ENCODE measurements at regions not wholly inside any gene's neighbourhood (a gene's known extent, or its start where the extent isn't known, plus 50 kb on each side); places are given as distances from the start of the nearest gene placed in this dataset.

DNA sequence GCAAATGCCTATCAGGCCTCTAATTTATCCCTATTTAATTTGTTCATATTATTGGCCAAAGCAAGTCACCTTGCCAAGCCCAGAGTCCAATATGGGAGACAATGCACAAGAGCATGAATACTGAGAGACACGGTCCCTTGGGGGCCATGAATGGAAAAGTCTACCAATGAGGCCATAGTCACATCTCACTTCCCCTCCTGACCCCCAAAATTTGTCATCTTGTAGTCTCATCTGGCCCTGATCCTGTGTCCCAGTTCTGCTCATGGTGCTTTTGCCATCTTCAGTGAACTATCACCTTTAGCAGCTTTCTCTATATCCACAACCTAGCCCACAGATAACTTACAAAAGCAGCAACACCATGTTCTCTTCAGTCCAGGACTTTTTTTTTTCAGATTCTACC lies 302.7 kb upstream of the MGAT5 start:
- Mint-ChIP-seq H3K27ac (no peak overlapping the region), H3K27me3 (peaks cover 3% of the 10 kb centered on the region), H3K9me3 (no peaks in the 10 kb centered on the region), H3K4me3 (no peak overlapping the region), H3K36me3 (no peaks in the 10 kb centered on the region), H3K4me1 (no peaks in the 10 kb centered on the region)

DNA sequence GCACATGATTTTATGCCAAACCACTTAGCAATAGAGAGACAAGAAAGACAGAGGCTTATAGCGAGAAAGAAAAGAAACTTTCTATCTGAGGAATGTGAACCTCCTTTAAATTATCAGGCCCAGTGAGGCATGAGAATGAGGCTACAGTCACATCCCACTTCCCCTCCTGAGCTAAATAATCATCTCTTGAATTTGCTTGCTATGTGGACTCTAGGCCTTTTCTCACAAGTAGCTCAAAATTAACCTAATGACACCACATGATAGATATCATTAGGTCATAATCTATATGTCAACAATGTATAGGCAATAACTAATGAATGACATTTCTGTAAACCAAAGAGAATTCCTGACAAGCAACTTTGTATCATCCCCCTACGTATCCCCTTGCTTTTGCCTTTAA lies 301.5 kb upstream of the MGAT5 start:
- Mint-ChIP-seq H3K27ac (no peak overlapping the region), H3K9me3 (no peaks in the 10 kb centered on the region), H3K4me1 (no peaks in the 10 kb centered on the region), H3K4me3 (no peak overlapping the region), H3K27me3 (peaks cover 11% of the 10 kb centered on the region), H3K36me3 (no peaks in the 10 kb centered on the region)

DNA sequence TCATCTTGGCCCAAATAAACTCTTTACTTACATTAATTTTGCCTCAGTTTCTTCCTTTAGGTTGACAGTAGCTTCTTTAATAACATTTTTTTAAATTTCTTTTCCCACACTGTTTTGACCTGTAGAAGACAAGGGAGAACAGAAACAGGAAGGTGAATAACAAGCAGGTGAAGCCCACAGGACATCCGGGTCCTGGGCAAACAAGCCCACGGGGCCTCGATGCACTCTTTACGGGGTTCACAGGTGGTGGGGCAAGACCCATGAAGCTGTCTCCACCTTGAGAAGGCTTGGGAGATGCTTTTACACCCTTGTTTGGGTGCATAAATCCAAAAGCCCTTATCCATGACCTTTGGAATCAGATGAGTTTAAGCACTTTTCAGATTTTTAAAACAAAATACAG lies 301.0 kb upstream of the MGAT5 start:
- Mint-ChIP-seq H3K27ac (no peak overlapping the region), H3K9me3 (no peaks in the 10 kb centered on the region), H3K27me3 (peaks cover 11% of the 10 kb centered on the region), H3K36me3 (no peaks in the 10 kb centered on the region), H3K4me1 (no peaks in the 10 kb centered on the region), H3K4me3 (no peak overlapping the region)

DNA sequence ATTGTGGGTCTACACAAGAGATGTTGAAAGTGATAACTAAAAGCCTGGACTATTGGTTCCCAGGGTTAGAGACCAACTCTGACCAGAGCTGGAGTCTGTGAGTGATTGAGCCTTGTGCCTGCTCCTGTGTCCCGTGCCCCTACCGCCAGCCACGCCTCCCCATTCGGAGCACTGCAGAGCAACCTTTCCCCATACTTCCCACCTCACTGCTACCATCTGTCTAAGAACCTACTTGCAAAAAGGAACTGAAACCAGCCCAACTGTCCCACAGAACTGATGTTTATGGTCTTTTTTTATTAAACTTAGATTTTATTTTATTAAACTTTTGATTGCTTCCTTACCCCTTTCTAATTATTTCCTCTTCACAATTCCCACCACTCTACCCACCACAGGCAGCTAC lies 300.3 kb upstream of the MGAT5 start:
- Mint-ChIP-seq H3K27ac (no peak overlapping the region), H3K9me3 (no peaks in the 10 kb centered on the region), H3K4me1 (no peaks in the 10 kb centered on the region), H3K36me3 (no peaks in the 10 kb centered on the region), H3K27me3 (peaks cover 11% of the 10 kb centered on the region), H3K4me3 (no peak overlapping the region)

DNA sequence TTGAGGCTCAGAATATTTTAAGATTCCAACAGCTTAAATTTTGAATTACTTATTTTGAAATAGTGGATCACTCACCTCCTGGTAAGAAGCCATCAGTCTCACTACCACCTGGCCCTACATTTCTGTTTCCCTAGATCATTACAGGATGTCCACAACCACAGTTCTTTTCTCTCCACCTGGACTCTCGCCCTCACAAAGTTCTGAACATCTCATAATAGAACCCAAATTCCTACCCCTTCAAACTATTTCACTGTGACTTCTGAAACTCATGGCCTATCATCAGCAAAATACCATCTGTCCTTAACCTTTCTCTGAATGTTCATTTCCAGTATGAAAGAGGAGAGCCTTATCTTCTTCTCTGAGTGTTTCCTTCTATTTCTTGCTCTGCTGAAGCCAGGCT lies 299.2 kb upstream of the MGAT5 start:
- Mint-ChIP-seq H3K27me3 (peaks cover 12% of the 10 kb centered on the region), H3K4me3 (no peak overlapping the region), H3K9me3 (no peaks in the 10 kb centered on the region), H3K4me1 (no peaks in the 10 kb centered on the region), H3K36me3 (no peaks in the 10 kb centered on the region), H3K27ac (no peak overlapping the region)

DNA sequence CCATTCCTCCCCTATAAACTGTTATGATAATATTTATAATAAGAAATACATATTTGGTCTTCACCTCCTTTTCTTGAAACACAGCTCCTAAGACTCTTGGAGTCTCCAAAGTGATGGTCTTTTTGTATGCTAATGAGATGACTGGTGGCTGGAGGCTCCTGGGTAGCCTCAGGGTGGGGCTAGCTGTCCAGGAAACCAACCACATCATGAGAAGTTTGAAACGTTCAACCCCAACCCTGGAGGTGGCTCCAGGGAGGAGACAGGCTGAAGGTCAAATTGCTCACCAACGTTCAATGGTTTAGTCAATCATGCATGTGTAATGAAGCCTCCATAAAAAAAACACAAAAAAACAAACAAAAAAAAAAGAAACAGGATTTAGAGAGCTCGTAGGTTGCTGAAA lies 298.7 kb upstream of the MGAT5 start:
- Mint-ChIP-seq H3K27ac (no peak overlapping the region), H3K4me3 (no peak overlapping the region), H3K9me3 (no peaks in the 10 kb centered on the region), H3K4me1 (no peaks in the 10 kb centered on the region), H3K36me3 (no peaks in the 10 kb centered on the region), H3K27me3 (peaks cover 14% of the 10 kb centered on the region)

DNA sequence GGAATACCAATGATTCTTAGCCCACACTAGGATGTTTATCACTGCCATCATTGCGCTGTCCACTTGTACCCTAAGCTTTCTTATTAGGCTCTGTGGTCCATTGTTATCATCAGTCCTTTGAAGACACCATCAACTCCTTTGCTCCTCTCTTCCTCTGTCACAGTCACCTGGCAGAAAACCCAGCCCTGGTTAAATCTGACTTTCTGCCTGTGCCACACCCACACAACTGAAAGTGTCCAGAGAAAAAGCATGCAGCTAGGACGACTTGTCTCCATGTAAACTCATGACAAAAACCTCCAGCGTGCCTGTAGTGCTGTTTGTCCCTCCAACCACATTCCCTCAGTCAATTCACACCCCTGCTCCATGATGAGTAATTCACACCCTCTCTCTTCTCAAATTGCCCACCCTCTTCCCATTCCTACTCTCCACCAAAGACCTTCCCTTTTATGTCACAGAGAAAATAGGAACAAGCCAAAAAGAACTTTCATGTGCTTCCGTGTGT lies 297.4 kb upstream of the MGAT5 start:
- no peaks in the 10 kb centered on the region for H3K36me3 Mint-ChIP-seq
- H3K27me3 Mint-ChIP-seq = peaks cover 14% of the 10 kb centered on the region
- no peak overlapping the region for H3K4me3 Mint-ChIP-seq
- no peaks in the 10 kb centered on the region for H3K9me3 Mint-ChIP-seq
- H3K4me1 Mint-ChIP-seq = no peaks in the 10 kb centered on the region
- no peak overlapping the region for H3K27ac Mint-ChIP-seq

DNA sequence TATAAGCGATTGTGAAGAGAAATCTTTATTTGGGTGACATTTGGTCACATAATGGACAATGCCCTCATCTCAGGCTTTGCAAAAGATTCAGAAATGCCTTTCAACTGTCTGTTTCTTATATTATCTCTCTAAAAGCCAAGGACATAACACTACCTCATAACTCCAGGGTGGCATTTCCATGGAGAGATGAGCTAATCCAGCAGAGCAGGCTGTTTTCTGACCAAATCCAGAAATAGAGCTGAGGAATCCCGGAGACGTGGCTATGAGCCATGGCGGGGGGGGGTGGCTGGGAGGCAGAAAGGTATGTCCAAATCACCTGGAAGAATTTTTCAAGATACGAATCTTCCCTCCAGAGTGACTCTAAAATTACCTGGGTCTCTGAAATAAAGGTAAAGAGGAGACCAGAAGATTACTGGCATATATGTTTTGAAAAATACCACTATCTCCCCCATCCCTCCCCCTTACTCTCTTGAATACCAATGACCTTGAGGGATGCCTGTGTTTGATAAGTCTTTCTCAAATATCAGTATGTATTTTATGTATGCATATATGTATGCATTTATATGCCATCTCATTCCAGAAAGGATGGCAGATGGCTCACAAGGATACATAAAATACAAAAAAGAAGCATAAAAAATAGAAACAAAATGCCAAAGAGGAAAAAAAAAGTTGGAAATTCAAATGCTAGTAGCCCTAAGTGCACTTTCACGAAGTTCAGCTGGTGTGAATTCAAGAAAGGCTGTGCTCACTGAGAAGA lies 296.0 kb upstream of the MGAT5 start:
- no peaks in the 10 kb centered on the region for H3K4me1 Mint-ChIP-seq
- H3K4me3 Mint-ChIP-seq = no peak overlapping the region
- peaks cover 18% of the 10 kb centered on the region for H3K27me3 Mint-ChIP-seq
- H3K9me3 Mint-ChIP-seq = no peaks in the 10 kb centered on the region
- H3K36me3 Mint-ChIP-seq = no peaks in the 10 kb centered on the region
- H3K27ac Mint-ChIP-seq = no peak overlapping the region

DNA sequence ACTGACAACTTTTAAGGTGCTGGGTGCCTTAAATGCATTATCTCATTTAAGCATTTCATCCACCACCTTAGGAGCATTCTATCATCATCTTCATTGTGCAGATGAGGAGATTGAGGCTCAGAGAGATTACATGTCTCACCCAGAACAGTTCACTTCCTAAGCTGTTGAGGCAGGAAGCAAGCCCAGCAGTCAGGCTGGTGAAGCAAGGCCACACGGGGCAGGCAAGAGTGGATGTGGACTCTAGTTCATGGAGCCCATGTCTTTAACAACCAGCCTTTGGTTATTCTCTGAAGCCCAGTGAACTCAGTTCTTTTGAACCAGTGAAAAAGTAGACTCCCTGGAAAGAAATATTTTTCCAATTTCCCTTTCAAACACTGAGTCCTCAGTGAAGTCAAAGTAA lies 294.8 kb upstream of the MGAT5 start:
- Mint-ChIP-seq H3K36me3 (no peaks in the 10 kb centered on the region), H3K4me3 (no peak overlapping the region), H3K4me1 (no peaks in the 10 kb centered on the region), H3K9me3 (no peaks in the 10 kb centered on the region), H3K27me3 (peaks cover 18% of the 10 kb centered on the region), H3K27ac (no peak overlapping the region)

DNA sequence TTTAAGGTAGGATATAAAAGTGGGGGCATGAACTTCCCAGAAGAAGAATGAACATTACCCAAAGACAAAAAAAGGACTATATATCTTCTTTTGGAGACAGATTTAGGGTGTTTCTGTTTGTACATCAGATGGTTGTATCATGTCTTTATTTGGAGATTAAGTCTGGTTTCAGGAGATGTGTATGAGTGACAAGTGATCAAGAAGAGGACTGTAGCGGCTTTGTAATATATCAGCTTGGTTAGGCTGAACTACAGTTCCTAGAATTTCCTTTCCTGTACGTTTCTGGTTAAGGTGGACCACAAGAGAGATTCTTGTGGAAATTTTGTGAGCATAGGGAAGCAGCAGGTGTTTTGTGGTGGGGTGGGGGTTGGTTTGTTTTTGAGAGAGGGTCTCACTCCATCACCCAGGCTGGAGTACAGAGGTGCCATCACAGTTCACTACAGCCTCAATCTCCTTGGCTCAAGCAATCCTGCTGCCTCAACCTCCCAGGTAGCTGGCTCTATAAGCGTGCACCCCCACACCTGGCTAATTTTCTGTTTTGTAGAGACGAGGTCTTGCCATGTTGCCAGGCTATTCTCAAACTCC lies 287.1 kb upstream of the MGAT5 start:
- no peaks in the 10 kb centered on the region for H3K9me3 Mint-ChIP-seq
- H3K36me3 Mint-ChIP-seq = no peaks in the 10 kb centered on the region
- no peak overlapping the region for H3K27ac Mint-ChIP-seq
- H3K27me3 Mint-ChIP-seq = peaks cover 16% of the 10 kb centered on the region
- no peaks in the 10 kb centered on the region for H3K4me1 Mint-ChIP-seq
- H3K4me3 Mint-ChIP-seq = no peak overlapping the region

DNA sequence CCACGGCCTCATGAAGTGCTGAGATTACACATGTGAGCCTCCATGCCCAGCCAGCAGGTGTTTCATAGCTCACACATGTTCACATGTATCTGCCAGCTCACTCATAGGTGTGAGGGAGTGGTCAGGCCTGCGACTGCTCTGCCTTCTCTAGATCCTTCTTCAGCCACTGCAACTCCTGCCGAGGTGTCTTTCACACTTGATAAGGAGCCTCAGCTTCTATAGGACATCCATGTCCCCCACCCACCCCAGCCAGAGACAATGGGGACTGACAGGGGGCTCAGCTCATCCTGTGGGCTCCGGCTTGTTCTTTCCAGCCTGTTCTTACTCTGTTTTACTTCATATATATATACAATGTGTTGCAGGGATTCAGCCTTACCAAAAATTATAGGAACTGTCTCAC lies 286.5 kb upstream of the MGAT5 start:
- Mint-ChIP-seq H3K36me3 (no peaks in the 10 kb centered on the region), H3K4me1 (no peaks in the 10 kb centered on the region), H3K4me3 (no peak overlapping the region), H3K9me3 (no peaks in the 10 kb centered on the region), H3K27me3 (peaks cover 14% of the 10 kb centered on the region), H3K27ac (no peak overlapping the region)

DNA sequence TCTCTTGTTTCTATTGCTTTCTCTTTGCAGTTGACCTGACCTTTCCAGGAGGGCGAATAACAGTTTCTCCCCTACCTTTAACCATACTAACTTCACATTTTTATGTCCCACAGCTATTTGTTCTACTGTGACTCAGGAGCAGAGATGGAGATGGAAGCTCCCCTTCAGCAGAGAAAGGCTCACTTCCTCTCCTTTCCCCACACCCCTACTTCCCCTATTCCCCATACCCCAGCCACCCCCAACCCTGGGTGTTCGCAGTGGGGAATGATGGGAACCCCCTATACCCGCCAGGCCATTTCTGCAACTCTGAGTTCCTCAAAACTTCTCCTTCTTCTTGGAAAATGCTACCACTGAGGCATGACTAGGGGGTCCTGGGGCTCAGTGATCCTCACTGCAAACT lies 285.4 kb upstream of the MGAT5 start:
- Mint-ChIP-seq H3K4me1 (no peaks in the 10 kb centered on the region), H3K9me3 (no peaks in the 10 kb centered on the region), H3K36me3 (no peaks in the 10 kb centered on the region), H3K27ac (no peak overlapping the region), H3K4me3 (no peak overlapping the region), H3K27me3 (peaks cover 12% of the 10 kb centered on the region)

DNA sequence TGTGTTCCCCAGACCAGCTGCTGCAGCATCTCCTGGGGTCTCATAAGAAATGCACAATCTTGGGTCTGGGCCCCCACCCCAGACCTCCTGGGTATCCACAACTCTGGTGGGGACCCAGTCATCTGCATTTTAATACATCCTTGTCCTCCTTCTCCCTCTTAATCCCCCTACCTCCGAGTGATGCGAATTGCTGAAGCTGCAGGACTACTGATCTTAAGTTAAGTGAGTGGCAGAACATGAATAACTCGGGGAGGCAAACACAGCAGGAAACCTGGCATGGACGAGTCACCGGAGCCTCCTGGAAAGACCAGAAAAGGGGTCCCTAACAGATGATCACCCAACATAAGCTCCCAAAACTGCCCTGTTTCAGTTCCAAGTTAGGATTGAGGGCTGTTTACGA lies 283.2 kb upstream of the MGAT5 start:
- no peak overlapping the region for H3K27ac Mint-ChIP-seq
- H3K27me3 Mint-ChIP-seq = peaks cover 7% of the 10 kb centered on the region
- H3K4me3 Mint-ChIP-seq = no peak overlapping the region
- no peaks in the 10 kb centered on the region for H3K4me1 Mint-ChIP-seq
- H3K9me3 Mint-ChIP-seq = no peaks in the 10 kb centered on the region
- H3K36me3 Mint-ChIP-seq = no peaks in the 10 kb centered on the region

DNA sequence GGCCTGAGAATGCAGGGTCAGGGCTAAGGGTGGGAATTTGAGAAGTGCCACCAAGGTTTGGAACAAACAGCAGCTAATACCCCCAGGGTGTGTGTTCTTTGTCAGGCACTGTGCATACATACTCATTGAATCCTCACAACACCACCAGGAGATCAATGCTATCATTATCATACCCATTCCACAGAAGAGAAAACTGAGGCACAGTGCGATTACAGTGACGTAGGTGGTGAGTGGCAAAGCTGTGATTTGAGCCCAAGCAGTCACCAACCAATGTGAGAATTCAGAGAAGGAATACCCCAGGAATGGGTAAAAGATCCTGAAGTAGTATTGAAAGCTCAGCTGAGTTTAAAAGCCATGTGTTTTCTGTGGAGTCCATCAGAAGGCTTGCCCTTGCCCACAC lies 281.6 kb upstream of the MGAT5 start:
- H3K4me3 Mint-ChIP-seq = no peak overlapping the region
- H3K36me3 Mint-ChIP-seq = no peaks in the 10 kb centered on the region
- H3K27ac Mint-ChIP-seq = no peak overlapping the region
- no peaks in the 10 kb centered on the region for H3K4me1 Mint-ChIP-seq
- H3K27me3 Mint-ChIP-seq = peaks cover 3% of the 10 kb centered on the region
- no peaks in the 10 kb centered on the region for H3K9me3 Mint-ChIP-seq

DNA sequence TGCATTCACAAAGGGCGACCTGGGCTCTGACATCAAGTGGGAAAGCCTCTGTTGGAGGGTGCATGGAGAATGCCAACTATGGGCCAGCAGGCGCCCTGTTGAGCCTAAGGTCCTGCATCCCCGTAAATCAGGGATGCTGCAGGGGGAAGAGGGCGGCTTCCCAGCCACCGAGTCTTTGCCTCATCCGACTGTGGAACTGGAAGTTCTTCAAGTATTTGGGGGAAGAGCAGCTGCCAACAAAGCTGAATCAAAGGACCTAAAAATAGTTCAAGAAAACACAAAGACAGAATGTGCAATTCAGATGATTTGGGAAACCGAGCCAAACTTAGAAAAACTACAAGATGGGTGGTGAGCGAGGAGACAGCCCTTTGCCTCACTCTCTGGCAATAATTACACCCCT lies 281.1 kb upstream of the MGAT5 start:
- no peaks in the 10 kb centered on the region for H3K36me3 Mint-ChIP-seq
- H3K9me3 Mint-ChIP-seq = no peaks in the 10 kb centered on the region
- peaks cover 3% of the 10 kb centered on the region for H3K27me3 Mint-ChIP-seq
- no peak overlapping the region for H3K27ac Mint-ChIP-seq
- H3K4me1 Mint-ChIP-seq = no peaks in the 10 kb centered on the region
- no peak overlapping the region for H3K4me3 Mint-ChIP-seq

DNA sequence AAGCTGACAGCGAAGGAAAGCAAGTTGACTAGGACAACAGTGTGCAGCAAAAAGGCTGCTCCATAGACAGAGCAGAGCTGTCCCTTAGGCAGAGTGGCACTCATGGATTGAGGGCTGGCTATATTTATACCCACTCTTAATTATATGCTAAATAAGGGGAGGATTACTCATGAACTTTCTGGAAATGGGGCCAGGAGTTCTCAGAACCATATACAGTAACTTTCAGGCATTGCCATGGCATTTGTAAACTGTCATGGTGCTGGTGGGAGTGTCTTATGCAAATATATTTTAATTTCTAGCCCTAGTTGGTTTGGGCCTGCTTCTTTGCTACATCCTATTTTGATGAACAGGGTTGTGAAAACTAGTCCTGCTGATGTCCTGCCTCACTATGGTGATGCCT lies 279.5 kb upstream of the MGAT5 start:
- Mint-ChIP-seq H3K9me3 (no peaks in the 10 kb centered on the region), H3K4me1 (no peaks in the 10 kb centered on the region), H3K27me3 (peaks cover 2% of the 10 kb centered on the region), H3K4me3 (no peak overlapping the region), H3K27ac (no peak overlapping the region), H3K36me3 (no peaks in the 10 kb centered on the region)

DNA sequence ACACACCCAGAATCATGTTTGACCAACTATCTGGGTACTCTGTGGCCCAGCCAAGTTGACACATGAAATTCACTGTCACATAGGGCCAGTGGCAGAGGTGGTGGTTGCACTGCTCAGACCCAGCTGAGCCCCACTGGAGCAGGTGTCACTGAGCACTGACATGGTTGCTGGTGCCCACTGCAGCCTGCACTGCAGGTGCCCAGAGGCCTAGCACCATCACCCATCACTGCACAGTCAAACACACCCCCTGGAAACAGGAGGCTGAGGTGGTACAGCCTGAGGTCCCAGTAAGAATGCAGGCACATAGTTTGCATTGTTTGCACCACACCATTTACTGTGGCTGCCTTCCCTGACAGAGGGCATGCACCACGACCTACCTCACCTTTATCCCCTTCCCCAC lies 278.7 kb upstream of the MGAT5 start:
- H3K4me3 Mint-ChIP-seq = no peak overlapping the region
- H3K36me3 Mint-ChIP-seq = no peaks in the 10 kb centered on the region
- no peaks in the 10 kb centered on the region for H3K9me3 Mint-ChIP-seq
- peaks cover under 1% of the 10 kb centered on the region for H3K27me3 Mint-ChIP-seq
- no peaks in the 10 kb centered on the region for H3K4me1 Mint-ChIP-seq
- no peak overlapping the region for H3K27ac Mint-ChIP-seq
